HG02884 (cell line): ENCODE measurements at regions not wholly inside any gene's neighbourhood (a gene's known extent, or its start where the extent isn't known, plus 50 kb on each side); places are given as distances from the start of the nearest gene placed in this dataset.
"Not testable (repeated sequence)": the region's sequence is repeated elsewhere in the genome, so short reads cannot be mapped to it uniquely, and the experiment has no call there.

ENCODE experiments used
- ATAC-seq: cut with Tn5 transposase; IDR thresholded peaks from one replicate; pipeline ENCODE4 v1.9.1; 2021; ENCODE audit warnings: mild to moderate bottlenecking, moderate library complexity; ENCODE audit not compliant: unreplicated experiment

- ATAC-seq: no peak
Measured at GRCh38 chr11:43177975-43178374, 133.8 kb upstream of the API5 start.

GRCh38 chr11:43194459-43194858, 117.3 kb upstream of the API5 start:
- ATAC-seq: not testable (repeated sequence)

GRCh38 chr11:43197379-43197778, 114.4 kb upstream of the API5 start:
- ATAC-seq: no peak

GRCh38 chr11:43200031-43200430, 111.8 kb upstream of the API5 start:
- no peak for ATAC-seq

- ATAC-seq: no peak
Measured at GRCh38 chr11:43212279-43212678, 99.5 kb upstream of the API5 start.

GRCh38 chr11:43214471-43214870, 97.3 kb upstream of the API5 start:
- ATAC-seq: no peak

GRCh38 chr11:43217849-43218248, 93.9 kb upstream of the API5 start:
- ATAC-seq: no peak

- ATAC-seq: no peak
Measured at GRCh38 chr11:43222215-43222614, 89.6 kb upstream of the API5 start.

DNA sequence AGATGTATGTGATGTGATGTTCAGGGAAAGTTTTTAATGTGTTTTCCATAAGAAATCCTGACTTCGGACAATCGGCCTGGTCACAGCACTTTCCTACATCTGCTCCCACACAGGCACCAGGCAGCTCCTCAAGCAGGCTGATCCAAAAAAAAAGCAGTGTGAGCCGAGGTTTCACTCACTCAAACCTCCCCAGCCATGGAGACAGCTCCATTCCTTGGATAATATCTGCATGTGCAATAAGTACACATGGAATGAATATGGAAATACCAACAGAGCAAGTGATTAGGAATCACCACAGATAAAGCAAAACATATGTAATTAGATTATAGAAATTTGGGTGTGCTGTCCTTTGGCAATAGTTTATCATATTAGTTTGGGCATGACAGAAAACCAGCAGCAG, 88.8 kb upstream of the API5 start:
- no peak for ATAC-seq

DNA sequence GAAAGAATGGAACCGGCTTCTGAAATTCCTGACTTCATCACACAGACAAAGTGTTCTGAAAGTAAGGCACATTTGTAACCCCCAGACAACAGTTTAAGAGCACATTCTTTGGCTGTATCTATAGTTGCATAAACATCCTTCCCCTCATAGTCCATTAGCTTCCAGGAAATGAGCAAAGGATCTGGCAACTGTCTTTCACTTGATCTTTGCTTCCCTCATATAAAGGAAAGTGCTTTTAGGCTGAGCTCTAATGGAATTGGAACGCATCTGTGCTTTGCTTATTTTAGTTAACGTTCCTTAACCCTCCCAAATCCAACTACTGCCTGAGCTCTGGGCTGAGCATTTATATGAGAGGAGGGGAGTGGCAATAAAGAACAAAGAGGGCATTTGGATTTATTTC, 76.9 kb upstream of the API5 start:
- no peak for ATAC-seq

DNA sequence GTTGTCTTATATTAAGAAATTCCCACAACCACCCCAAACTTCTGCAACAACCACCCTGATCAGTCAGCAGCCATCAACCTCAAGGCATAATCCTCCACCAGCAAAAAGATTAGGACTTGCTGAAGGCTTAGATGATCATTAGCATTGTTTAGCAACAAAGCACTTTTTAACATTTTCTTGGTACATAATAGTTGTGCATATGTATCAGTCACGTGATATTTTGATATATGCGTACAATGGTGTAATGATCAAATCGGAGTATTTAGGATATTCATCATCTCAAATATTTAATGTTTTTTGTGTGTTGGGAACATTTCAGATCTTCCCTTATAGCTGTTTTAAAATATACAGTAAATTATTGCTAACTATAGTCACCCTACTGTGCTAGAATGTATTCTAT, 73.5 kb upstream of the API5 start:
- ATAC-seq: no peak

DNA sequence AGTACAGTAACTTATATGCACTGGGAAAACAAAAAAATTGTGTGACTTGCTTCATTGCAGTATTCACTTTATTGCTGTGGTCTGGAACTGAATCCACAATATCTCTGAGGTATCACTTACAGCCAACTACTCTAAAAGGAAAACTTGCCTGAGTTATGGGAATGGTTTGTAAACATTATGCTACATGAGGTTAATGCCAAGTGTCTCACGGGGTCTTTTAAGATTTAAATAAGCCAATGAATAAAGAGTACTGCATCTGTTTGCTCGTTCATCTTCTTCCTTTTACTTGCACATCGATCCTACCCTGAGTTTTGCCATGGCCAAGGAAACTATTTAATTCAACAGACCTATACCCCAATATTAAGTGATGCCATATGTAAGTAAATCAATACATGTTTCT, 72.0 kb upstream of the API5 start:
- ATAC-seq: no peak

GRCh38 chr11:43242401-43242800, 69.4 kb upstream of the API5 start:
- ATAC-seq: no peak

DNA sequence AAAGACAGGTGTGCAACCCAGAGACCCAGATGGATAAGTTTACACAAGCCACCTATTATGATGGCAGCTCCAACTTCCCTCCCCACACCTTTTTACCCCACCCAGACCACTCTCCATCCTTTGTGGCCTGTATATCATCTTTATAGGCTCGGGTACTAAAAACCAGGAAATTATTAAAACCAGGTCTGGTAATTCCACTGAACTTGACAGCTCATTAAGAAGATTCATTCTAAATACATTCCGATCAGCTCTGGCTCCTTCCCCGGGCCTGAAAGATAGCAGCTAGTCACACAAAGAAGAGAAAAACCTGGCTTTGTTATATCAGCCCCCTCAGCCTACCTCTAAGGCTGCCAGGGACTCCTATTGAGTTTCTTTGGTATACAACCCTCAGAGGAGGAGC, 67.9 kb upstream of the API5 start:
- ATAC-seq: no peak

GRCh38 chr11:43245466-43245865, 66.3 kb upstream of the API5 start:
- ATAC-seq: no peak

DNA sequence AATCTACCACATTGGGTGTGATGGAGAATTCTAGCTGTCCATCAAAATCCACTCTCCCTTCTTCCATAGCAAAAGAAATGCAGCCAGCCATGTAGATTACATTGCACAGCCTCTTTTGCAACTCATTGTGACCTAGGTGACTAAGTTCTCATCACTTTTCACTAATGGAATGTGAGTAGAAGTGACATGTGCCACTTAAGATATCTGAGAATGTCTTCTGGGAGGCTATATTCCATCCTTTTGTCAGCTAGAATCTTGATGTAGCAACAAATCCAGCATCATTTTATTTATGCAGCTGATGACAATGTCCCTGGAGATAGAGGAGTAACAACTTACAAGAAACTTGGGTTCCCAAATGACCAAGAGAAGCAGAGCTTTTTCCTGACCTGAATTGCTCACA, 61.5 kb upstream of the API5 start:
- no peak for ATAC-seq

DNA sequence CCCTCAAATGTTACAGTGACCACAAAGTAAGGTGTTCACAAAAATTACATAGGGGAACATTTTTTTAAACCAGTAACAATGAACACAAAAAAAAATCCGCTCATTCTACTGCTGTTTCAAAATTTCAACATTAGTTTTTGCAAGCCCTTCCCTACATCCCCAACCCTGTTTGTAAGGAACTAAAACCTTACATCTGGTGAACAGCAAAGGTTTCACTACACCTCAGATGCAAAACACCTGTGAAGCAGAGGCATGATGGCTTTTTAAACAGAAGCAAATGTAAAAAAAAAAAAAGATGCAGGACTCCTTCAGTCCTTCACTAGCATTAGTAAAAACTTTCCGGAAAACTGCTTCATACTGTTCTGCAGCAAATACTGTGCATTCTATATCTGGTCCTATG, 50.0 kb upstream of the API5 start:
- ATAC-seq: no peak
